ENCODE measurements at regions not wholly inside any gene's neighbourhood (a gene's known extent, or its start where the extent isn't known, plus 50 kb on each side); places are given as distances from the start of the nearest gene placed in this dataset.

- H3K27me3 Mint-ChIP-seq (ENCODE audit: unreplicated experiment), result peaks cover 2% of the 10 kb centered on the region
- no peak overlapping the region for H3K27ac Mint-ChIP-seq (ENCODE audit: unreplicated experiment)
- peaks cover 8% of the 10 kb centered on the region for H3K4me1 Mint-ChIP-seq (ENCODE audit: low read depth, unreplicated experiment)
- peaks cover 4% of the 10 kb centered on the region for H3K9me3 Mint-ChIP-seq (ENCODE audit: unreplicated experiment)
- H3K4me3 Mint-ChIP-seq (ENCODE audit: unreplicated experiment), result no peak overlapping the region
- H3K36me3 Mint-ChIP-seq (ENCODE audit: unreplicated experiment), result no peaks in the 10 kb centered on the region
- no peak for DNase-seq
- TF ChIP-seq CTCF (IDR thresholded peaks at IDR 0.05; ENCODE audit: partially characterized antibody, unreplicated experiment), result no peak
Observed at GRCh38 chr7:67781841-67782240, 785.2 kb downstream of the TYW1 start.

- no peak overlapping the region for H3K4me3 Mint-ChIP-seq (ENCODE audit: unreplicated experiment)
- TF ChIP-seq CTCF (IDR thresholded peaks at IDR 0.05; ENCODE audit: partially characterized antibody, unreplicated experiment), result no peak
- peaks cover 11% of the 10 kb centered on the region for H3K36me3 Mint-ChIP-seq (ENCODE audit: unreplicated experiment)
- peaks cover 10% of the 10 kb centered on the region for H3K4me1 Mint-ChIP-seq (ENCODE audit: low read depth, unreplicated experiment)
- no peak for DNase-seq
- peaks cover 2% of the 10 kb centered on the region for H3K27me3 Mint-ChIP-seq (ENCODE audit: unreplicated experiment)
- H3K9me3 Mint-ChIP-seq (ENCODE audit: unreplicated experiment), result peaks cover 2% of the 10 kb centered on the region
- no peak overlapping the region for H3K27ac Mint-ChIP-seq (ENCODE audit: unreplicated experiment)
Observed at GRCh38 chr7:67786021-67786420, 789.4 kb downstream of the TYW1 start.

GRCh38 chr7:67788669-67789068 lies 792.0 kb downstream of the TYW1 start:
- peaks cover 5% of the 10 kb centered on the region for H3K4me1 Mint-ChIP-seq (ENCODE audit: low read depth, unreplicated experiment)
- H3K27ac Mint-ChIP-seq (ENCODE audit: unreplicated experiment), result no peak overlapping the region
- H3K4me3 Mint-ChIP-seq (ENCODE audit: unreplicated experiment), result no peak overlapping the region
- peaks cover 15% of the 10 kb centered on the region for H3K36me3 Mint-ChIP-seq (ENCODE audit: unreplicated experiment)
- DNase-seq, result peak; percentile 65
- peak; percentile 56 for TF ChIP-seq CTCF (IDR thresholded peaks at IDR 0.05; ENCODE audit: partially characterized antibody, unreplicated experiment)
- H3K9me3 Mint-ChIP-seq (ENCODE audit: unreplicated experiment), result peaks cover 2% of the 10 kb centered on the region
- peaks cover 2% of the 10 kb centered on the region for H3K27me3 Mint-ChIP-seq (ENCODE audit: unreplicated experiment)

GRCh38 chr7:67791918-67792317 lies 795.3 kb downstream of the TYW1 start:
- Mint-ChIP-seq H3K4me3 (ENCODE audit: unreplicated experiment) (no peak overlapping the region), H3K9me3 (ENCODE audit: unreplicated experiment) (peaks cover 2% of the 10 kb centered on the region), H3K27me3 (ENCODE audit: unreplicated experiment) (peaks cover 2% of the 10 kb centered on the region), H3K27ac (ENCODE audit: unreplicated experiment) (no peak overlapping the region), H3K36me3 (ENCODE audit: unreplicated experiment) (peaks cover 15% of the 10 kb centered on the region), H3K4me1 (ENCODE audit: low read depth, unreplicated experiment) (peaks cover 2% of the 10 kb centered on the region)
- no peak for TF ChIP-seq CTCF (IDR thresholded peaks at IDR 0.05; ENCODE audit: partially characterized antibody, unreplicated experiment)
- DNase-seq, result no peak

- Mint-ChIP-seq H3K4me1 (ENCODE audit: low read depth, unreplicated experiment) (no peaks in the 10 kb centered on the region), H3K4me3 (ENCODE audit: unreplicated experiment) (no peak overlapping the region), H3K27ac (ENCODE audit: unreplicated experiment) (no peak overlapping the region), H3K27me3 (ENCODE audit: unreplicated experiment) (peaks cover 2% of the 10 kb centered on the region), H3K36me3 (ENCODE audit: unreplicated experiment) (peaks cover 15% of the 10 kb centered on the region), H3K9me3 (ENCODE audit: unreplicated experiment) (no peaks in the 10 kb centered on the region)
- no peak for DNase-seq
- TF ChIP-seq CTCF (IDR thresholded peaks at IDR 0.05; ENCODE audit: partially characterized antibody, unreplicated experiment), result no peak
Observed at GRCh38 chr7:67794544-67794943, 797.9 kb downstream of the TYW1 start.
